ENCODE measurements at regions not wholly inside any gene's neighbourhood (a gene's known extent, or its start where the extent isn't known, plus 50 kb on each side); places are given as distances from the start of the nearest gene placed in this dataset.

DNA sequence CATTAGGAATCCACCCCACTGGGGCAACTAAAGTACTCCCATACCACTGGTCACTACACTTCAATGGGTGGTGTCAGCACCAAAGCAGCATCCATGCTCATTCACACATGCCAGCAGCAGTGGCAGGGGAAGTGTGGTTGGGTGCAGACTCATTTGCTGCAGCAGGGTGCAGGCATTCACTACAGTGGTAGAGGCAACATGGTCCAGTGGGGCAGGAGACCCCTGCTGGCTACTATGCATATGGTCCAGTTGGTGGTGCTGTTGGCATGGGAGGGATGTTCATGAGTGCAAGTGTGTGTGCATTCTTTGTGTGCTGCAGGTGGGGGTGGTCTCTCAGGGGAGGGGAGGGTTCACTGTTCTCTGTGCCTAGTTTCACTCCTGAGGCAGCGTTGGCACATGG is 908.4 kb upstream of the NOVA1 start:
- H3K27me3 ChIP-seq: no peaks in the 10 kb centered on the region
- 86 to 93% methylated on average over 1 of the region's 1 CpG for WGBS, 2 donors
- H3K9me3 ChIP-seq: no peaks in the 10 kb centered on the region
- H3K4me3 ChIP-seq (replicated peaks in 1 of 3): no peak overlapping the region
- H3K4me1 ChIP-seq: no peaks in the 10 kb centered on the region
- H3K27ac ChIP-seq: no peak overlapping the region
- H3K36me3 ChIP-seq: no peaks in the 10 kb centered on the region
- no peak for DNase-seq
- intact Hi-C loops (cut with DNase I): no loop called here
- TF ChIP-seq POLR2A (IDR thresholded peaks at IDR 0.05): no peak
- TF ChIP-seq, protein P1, sequence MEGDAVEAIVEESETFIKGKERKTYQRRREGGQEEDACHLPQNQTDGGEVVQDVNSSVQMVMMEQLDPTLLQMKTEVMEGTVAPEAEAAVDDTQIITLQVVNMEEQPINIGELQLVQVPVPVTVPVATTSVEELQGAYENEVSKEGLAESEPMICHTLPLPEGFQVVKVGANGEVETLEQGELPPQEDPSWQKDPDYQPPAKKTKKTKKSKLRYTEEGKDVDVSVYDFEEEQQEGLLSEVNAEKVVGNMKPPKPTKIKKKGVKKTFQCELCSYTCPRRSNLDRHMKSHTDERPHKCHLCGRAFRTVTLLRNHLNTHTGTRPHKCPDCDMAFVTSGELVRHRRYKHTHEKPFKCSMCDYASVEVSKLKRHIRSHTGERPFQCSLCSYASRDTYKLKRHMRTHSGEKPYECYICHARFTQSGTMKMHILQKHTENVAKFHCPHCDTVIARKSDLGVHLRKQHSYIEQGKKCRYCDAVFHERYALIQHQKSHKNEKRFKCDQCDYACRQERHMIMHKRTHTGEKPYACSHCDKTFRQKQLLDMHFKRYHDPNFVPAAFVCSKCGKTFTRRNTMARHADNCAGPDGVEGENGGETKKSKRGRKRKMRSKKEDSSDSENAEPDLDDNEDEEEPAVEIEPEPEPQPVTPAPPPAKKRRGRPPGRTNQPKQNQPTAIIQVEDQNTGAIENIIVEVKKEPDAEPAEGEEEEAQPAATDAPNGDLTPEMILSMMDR (IDR thresholded peaks at IDR 0.05): no peak

DNA sequence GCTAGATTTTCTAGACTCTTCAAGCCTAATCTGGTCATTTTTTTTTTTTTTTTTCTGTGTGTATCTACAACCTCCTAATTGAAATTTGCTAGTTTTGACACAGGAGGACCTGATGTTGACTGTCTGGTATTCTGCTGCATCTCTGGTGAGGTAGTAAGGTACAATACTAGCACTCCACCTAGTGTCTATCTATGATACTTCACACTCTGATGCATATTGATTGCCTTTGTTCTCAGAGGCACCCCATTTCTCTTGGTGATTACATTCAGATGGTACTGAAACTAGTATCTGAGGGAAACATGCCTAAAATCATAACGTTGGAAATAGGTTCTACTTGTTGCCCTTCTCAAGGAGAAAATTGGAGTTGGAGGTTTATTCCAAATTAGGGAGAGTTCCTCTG is 930.5 kb upstream of the NOVA1 start:
- Histone ChIP-seq H3K9me3 (no peaks in the 10 kb centered on the region), H3K36me3 (no peaks in the 10 kb centered on the region), H3K4me3 (replicated peaks in 1 of 3) (no peak overlapping the region), H3K4me1 (no peaks in the 10 kb centered on the region), H3K27me3 (no peaks in the 10 kb centered on the region), H3K27ac (no peak overlapping the region)
- TF ChIP-seq POLR2A (IDR thresholded peaks at IDR 0.05): no peak
- TF ChIP-seq, protein P1 (IDR thresholded peaks at IDR 0.05): no peak
- DNase-seq: no peak
- 8 to 13% methylated on average over 1 of the region's 1 CpG for WGBS, 2 donors
- intact Hi-C loops (cut with DNase I): no loop called here

DNA sequence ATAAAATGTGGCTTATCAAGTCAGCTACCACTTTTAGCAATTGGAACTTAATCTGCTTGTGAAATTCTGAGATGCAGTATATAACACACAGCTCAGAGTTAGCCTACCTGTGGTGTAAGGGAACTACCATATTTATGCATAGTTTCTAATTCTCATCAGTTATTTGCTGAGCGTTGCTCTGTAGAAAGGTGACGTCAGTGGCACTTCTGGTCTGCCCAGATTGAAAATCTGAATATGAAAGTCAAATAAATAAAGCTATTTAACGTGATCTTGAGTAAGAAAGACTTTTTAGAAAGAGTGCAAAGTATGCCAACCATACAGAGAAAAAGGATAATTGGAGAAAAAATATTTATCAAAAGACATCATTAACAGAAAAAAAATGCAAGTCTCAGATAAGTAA is 938.9 kb upstream of the NOVA1 start:
- no peak for TF ChIP-seq POLR2A (IDR thresholded peaks at IDR 0.05)
- TF ChIP-seq, protein P1 (IDR thresholded peaks at IDR 0.05): no peak
- no peak overlapping the region for H3K27ac ChIP-seq
- H3K9me3 ChIP-seq: no peaks in the 10 kb centered on the region
- no peaks in the 10 kb centered on the region for H3K36me3 ChIP-seq
- intact Hi-C loops (cut with DNase I): no loop called here
- H3K4me1 ChIP-seq: no peaks in the 10 kb centered on the region
- no peak overlapping the region for H3K4me3 ChIP-seq (replicated peaks in 1 of 3)
- no peak for DNase-seq
- no peaks in the 10 kb centered on the region for H3K27me3 ChIP-seq
- WGBS, 2 donors: 82 to 83% methylated on average over 3 of the region's 3 CpGs

DNA sequence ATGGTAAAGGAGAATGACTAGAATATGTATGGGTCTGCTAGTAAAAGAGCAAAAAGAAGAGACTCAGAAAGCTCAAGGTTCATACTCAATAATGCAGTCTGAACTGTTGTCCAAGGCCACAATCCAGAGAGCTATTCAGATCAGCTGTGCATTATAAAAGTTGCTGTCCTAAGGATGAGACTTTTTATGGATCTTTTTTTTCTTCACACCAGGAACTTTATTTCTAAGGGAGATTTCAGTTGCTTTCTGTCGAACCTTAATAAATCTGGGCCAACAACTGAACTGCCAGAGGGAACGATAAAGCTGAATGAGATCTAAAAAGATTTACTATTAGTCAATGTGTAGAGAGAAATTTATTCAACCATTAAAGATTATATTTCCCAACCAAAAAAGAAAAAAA is 948.3 kb upstream of the NOVA1 start:
- DNase-seq: no peak
- Histone ChIP-seq H3K4me3 (replicated peaks in 1 of 3) (no peak overlapping the region), H3K9me3 (no peaks in the 10 kb centered on the region), H3K36me3 (no peaks in the 10 kb centered on the region), H3K27ac (no peak overlapping the region), H3K4me1 (no peaks in the 10 kb centered on the region), H3K27me3 (no peaks in the 10 kb centered on the region)
- TF ChIP-seq, protein P1 (IDR thresholded peaks at IDR 0.05): no peak
- TF ChIP-seq POLR2A (IDR thresholded peaks at IDR 0.05): no peak
- intact Hi-C loops (cut with DNase I): no loop called here
- WGBS, 2 donors: 84 to 88% methylated on average over 2 of the region's 2 CpGs

DNA sequence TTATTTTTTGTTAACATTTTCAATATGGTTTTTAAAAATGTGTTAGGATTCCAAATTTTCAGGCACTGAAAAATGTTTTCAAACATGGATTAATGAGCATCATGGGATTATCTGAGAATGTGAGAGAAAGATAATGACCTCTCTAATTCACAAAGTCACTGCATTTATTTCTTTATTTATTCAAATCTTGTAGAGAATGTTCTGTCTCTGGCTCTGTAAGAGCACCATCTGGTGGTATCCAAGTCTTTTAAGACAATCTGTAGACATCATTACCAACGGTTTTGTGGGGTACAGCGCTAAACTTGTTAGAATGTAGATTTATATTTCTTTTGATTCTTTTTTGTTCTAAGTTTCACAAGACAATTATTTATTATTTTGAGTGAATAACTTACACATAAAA is 956.0 kb upstream of the NOVA1 start:
- intact Hi-C loops (cut with DNase I): no loop called here
- Histone ChIP-seq H3K27me3 (no peaks in the 10 kb centered on the region), H3K4me1 (no peaks in the 10 kb centered on the region), H3K36me3 (no peaks in the 10 kb centered on the region), H3K4me3 (replicated peaks in 1 of 3) (no peak overlapping the region), H3K9me3 (no peaks in the 10 kb centered on the region), H3K27ac (no peak overlapping the region)
- DNase-seq: no peak
- 47 to 50% methylated on average over 2 of the region's 2 CpGs for WGBS, 2 donors
- TF ChIP-seq, protein P1 (IDR thresholded peaks at IDR 0.05): no peak
- no peak for TF ChIP-seq POLR2A (IDR thresholded peaks at IDR 0.05)

All from thyroid gland (tissue), 4 donors.